ENCODE measurements at regions not wholly inside any gene's neighbourhood (a gene's known extent, or its start where the extent isn't known, plus 50 kb on each side); places are given as distances from the start of the nearest gene placed in this dataset.

DNA sequence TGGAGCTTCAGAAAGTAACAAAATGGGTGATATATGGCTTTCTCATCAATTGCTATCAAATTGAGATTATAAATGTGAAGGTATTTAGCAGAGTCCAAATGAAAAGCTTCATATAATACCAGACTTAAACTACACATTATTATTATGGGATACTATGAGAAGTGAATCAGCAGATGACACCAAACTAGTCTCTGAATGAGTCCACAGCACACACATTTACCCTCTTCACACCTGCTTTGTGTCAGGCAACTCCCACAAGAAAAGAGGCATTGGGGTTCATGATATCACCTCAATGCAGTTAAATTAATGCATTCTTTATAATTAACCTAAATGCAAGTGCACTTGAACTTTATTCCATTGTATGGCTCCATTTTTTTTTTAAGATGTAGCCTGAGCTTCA is 330.5 kb downstream of the BCL11B start:
- TF ChIP-seq POLR2A (IDR thresholded peaks at IDR 0.05; ENCODE audit: low read length) (no peak), GATA1 (IDR thresholded peaks at IDR 0.05; ENCODE audit: low read depth, low read length) (no peak)

Data from erythroblast (primary cell).